Muscle of leg (tissue), 3 donors: ENCODE measurements at regions not wholly inside any gene's neighbourhood (a gene's known extent, or its start where the extent isn't known, plus 50 kb on each side); places are given as distances from the start of the nearest gene placed in this dataset.

Experiments
- DNase-seq: peaks from one replicate; pipeline ENCODE4 v3.0.0; 2013
- H3K27ac ChIP-seq: one replicate; pipeline ENCODE4 v1.5.1; 2013; ENCODE audit warnings: mild to moderate bottlenecking, low read length, control low read depth
- H3K27me3 ChIP-seq: one replicate; pipeline ENCODE4 v1.6.1; 2013; ENCODE audit warnings: low read length; ENCODE audit not compliant: control insufficient read depth, insufficient read depth
- H3K36me3 ChIP-seq: one replicate; pipeline ENCODE4 v1.6.1; 2013; ENCODE audit warnings: low read length; ENCODE audit not compliant: control insufficient read depth, insufficient read depth
- H3K4me1 ChIP-seq: one replicate; pipeline ENCODE4 v1.6.1; 2013; ENCODE audit warnings: low read length; ENCODE audit not compliant: control insufficient read depth, insufficient read depth
- H3K4me3 ChIP-seq: one replicate; pipeline ENCODE4 v1.5.1; 2013; ENCODE audit warnings: low read length, control low read depth
- H3K9me3 ChIP-seq: replicated peaks from 2 replicates; pipeline ENCODE4 v1.6.1; 2013; ENCODE audit warnings: low read depth, low read length; ENCODE audit not compliant: control insufficient read depth
- WGBS: methylation state at CpG from one replicate; pipeline ENCODE4 v1.1.5; 2013; ENCODE audit warnings: missing lambda C conversion rate; ENCODE audit not compliant: insufficient coverage; 5-methylcytosine and 5-hydroxymethylcytosine counted together

DNA sequence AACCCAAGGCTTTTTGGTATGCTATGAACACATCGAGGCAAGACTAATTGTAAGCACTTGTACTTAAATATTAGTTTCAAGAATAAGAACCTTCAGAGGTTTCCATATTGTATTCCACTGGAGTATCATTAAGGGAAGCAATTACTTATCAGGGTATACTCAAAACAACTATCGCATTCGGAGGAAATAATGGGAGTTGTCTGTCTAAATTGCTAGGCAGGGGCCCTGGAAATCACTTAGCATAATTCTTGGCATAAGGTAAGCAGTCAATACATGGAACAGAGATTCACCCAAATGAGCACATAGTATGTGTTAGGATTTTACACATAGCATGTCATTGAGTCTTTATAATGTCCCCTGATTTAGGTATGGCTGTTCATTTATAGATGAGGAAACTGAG lies 249.4 kb downstream of the DHX15 start:
- WGBS = no CpG with 5 or more reads among the region's 3 CpGs
- Histone ChIP-seq H3K36me3 (no peaks in the 10 kb centered on the region), H3K4me3 (no peak overlapping the region), H3K4me1 (peaks cover 5% of the 10 kb centered on the region), H3K27ac (no peak overlapping the region), H3K9me3 (no peaks in the 10 kb centered on the region), H3K27me3 (no peaks in the 10 kb centered on the region)
- DNase-seq = no peak

DNA sequence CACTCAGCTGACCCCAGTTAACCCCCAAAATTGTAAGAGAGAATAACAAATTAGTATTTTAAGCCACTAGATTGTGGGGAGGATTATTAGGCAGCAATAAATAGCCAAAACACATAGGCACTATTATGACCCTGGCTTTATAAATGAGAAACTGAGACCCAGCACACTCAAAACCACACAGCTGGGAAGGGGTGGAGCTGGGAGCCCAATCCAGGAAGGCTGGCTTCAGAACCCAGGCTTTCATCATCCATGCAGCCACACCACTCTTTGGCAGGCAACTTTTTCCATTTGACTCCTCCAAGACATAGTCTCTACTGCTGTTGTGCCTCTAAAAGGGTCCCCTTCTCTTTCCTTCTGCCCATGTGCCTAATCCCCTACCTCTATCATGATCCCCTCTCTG lies 253.8 kb downstream of the DHX15 start:
- H3K4me1 ChIP-seq = peaks cover 5% of the 10 kb centered on the region
- H3K4me3 ChIP-seq = no peak overlapping the region
- no peaks in the 10 kb centered on the region for H3K9me3 ChIP-seq
- DNase-seq = no peak
- no peak overlapping the region for H3K27ac ChIP-seq
- no peaks in the 10 kb centered on the region for H3K27me3 ChIP-seq
- no peaks in the 10 kb centered on the region for H3K36me3 ChIP-seq

DNA sequence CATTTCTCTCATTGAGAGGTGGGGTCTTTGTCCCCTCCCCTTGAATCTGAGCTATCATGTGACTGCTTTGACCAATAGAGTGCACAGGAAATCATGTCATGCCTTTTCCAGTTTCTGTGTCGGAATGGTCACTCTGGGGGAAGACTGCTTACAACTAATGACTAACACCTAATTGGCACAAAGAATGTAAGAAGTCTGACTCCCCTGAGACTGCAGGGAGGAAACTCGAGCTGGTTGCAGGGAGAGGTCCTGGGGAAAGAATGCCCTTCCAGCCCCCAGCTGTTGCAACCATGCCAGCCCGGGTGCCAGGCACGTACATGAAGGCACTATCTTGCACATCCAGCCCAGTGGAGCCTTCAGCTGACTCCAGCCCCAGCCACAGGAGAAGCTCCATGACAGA lies 254.2 kb downstream of the DHX15 start:
- no peaks in the 10 kb centered on the region for H3K27me3 ChIP-seq
- no peaks in the 10 kb centered on the region for H3K9me3 ChIP-seq
- H3K4me1 ChIP-seq = peaks cover 5% of the 10 kb centered on the region
- 37% methylated on average over 3 of the region's 4 CpGs for WGBS
- no peaks in the 10 kb centered on the region for H3K36me3 ChIP-seq
- no peak overlapping the region for H3K4me3 ChIP-seq
- no peak overlapping the region for H3K27ac ChIP-seq
- peak; percentile 11 for DNase-seq

GRCh38 chr4:24328711-24329110 lies 255.6 kb downstream of the DHX15 start:
- H3K36me3 ChIP-seq = no peaks in the 10 kb centered on the region
- no peak for DNase-seq
- 47% methylated on average over 6 of the region's 7 CpGs for WGBS
- no peak overlapping the region for H3K4me3 ChIP-seq
- H3K27ac ChIP-seq = no peak overlapping the region
- H3K27me3 ChIP-seq = no peaks in the 10 kb centered on the region
- H3K9me3 ChIP-seq = no peaks in the 10 kb centered on the region
- H3K4me1 ChIP-seq = peaks cover 5% of the 10 kb centered on the region

DNA sequence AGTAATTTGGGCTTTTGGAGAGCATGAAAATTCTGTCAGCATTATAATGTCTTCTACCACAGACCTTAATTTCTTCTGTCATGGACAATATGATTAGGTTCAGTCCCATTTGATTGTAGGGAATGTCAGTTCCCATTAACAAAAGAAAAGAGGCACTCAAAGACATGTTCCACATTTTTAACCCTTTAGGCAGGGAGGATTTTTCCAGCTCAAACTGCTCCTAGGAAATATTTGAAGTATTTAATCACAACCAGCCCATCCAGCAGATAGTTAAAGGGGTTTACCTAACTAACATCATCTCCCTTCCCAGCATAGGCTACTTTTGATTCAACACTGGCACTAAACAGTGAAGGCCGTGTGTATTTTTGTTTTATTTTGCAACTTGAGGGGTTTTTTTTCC lies 256.0 kb downstream of the DHX15 start:
- Histone ChIP-seq H3K27me3 (no peaks in the 10 kb centered on the region), H3K4me1 (peaks cover 5% of the 10 kb centered on the region), H3K27ac (no peak overlapping the region), H3K9me3 (no peaks in the 10 kb centered on the region), H3K36me3 (no peaks in the 10 kb centered on the region), H3K4me3 (no peak overlapping the region)
- WGBS = no CpG with 5 or more reads among the region's 1 CpG
- DNase-seq = no peak

GRCh38 chr4:24322995-24323394 lies 261.4 kb downstream of the DHX15 start:
- DNase-seq = no peak
- no peaks in the 10 kb centered on the region for H3K4me1 ChIP-seq
- H3K27me3 ChIP-seq = no peaks in the 10 kb centered on the region
- H3K4me3 ChIP-seq = no peak overlapping the region
- no peaks in the 10 kb centered on the region for H3K36me3 ChIP-seq
- no peak overlapping the region for H3K27ac ChIP-seq
- no peaks in the 10 kb centered on the region for H3K9me3 ChIP-seq
- WGBS = 93% methylated on average over 3 of the region's 3 CpGs

DNA sequence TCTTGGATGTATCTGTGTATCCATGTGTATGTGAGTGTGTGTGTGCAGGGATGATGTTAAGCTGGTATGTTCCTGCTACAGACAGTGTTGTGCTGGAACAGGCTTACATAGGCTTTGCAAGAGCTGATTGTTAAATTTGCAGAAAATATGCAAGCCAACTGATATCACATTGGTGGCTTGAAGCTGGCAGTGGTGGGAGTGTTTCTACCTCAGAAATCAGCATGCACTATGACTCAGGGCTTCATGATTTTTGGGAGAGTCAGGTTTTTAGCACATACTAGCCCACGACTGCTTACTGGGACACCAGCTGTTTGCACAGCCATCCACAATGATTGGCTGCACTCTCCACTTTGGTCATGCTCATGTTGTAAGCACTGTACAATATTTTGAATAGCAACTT lies 261.8 kb downstream of the DHX15 start:
- H3K36me3 ChIP-seq = no peaks in the 10 kb centered on the region
- H3K4me1 ChIP-seq = no peaks in the 10 kb centered on the region
- H3K27ac ChIP-seq = no peak overlapping the region
- no peak for DNase-seq
- no CpG with 5 or more reads among the region's 1 CpG for WGBS
- H3K9me3 ChIP-seq = no peaks in the 10 kb centered on the region
- H3K4me3 ChIP-seq = no peak overlapping the region
- H3K27me3 ChIP-seq = no peaks in the 10 kb centered on the region

DNA sequence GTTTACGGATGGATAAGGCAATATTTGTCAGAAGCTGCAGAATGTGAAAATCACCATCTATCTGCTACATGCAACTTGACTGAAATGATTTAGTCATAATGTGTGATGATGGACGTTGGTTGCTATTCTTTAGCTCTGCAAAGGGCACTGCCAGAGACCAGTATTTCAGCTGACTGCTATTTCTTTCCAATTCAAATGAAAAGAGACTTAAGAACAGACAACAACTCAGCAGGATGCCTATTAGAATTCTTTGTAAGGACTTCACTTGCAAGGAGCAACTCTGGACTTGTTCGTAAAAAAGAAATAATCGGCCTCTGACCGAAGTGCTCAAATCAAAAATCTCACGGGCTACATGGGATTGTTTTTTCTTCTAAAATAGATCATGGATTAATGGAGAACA lies 262.7 kb downstream of the DHX15 start:
- H3K36me3 ChIP-seq = no peaks in the 10 kb centered on the region
- WGBS = 80% methylated on average over 1 of the region's 6 CpGs

GRCh38 chr4:24321131-24321530 lies 263.2 kb downstream of the DHX15 start:
- DNase-seq = no peak
- no peaks in the 10 kb centered on the region for H3K27me3 ChIP-seq
- H3K9me3 ChIP-seq = no peaks in the 10 kb centered on the region
- WGBS = no CpG with 5 or more reads among the region's 6 CpGs
- H3K4me3 ChIP-seq = no peak overlapping the region
- no peaks in the 10 kb centered on the region for H3K4me1 ChIP-seq
- no peaks in the 10 kb centered on the region for H3K36me3 ChIP-seq
- no peak overlapping the region for H3K27ac ChIP-seq

More for the DNA sequence above, 262.7 kb downstream of the DHX15 start:
- no peak for DNase-seq
- no peaks in the 10 kb centered on the region for H3K9me3 ChIP-seq
- H3K4me1 ChIP-seq = no peaks in the 10 kb centered on the region
- H3K4me3 ChIP-seq = no peak overlapping the region
- H3K27ac ChIP-seq = no peak overlapping the region
- no peaks in the 10 kb centered on the region for H3K27me3 ChIP-seq

GRCh38 chr4:24319387-24319786 lies 265.0 kb downstream of the DHX15 start:
- Histone ChIP-seq H3K27me3 (no peaks in the 10 kb centered on the region), H3K36me3 (no peaks in the 10 kb centered on the region), H3K4me1 (no peaks in the 10 kb centered on the region), H3K4me3 (no peak overlapping the region), H3K27ac (no peak overlapping the region), H3K9me3 (no peaks in the 10 kb centered on the region)
- no peak for DNase-seq
- WGBS = no CpG with 5 or more reads among the region's 5 CpGs

DNA sequence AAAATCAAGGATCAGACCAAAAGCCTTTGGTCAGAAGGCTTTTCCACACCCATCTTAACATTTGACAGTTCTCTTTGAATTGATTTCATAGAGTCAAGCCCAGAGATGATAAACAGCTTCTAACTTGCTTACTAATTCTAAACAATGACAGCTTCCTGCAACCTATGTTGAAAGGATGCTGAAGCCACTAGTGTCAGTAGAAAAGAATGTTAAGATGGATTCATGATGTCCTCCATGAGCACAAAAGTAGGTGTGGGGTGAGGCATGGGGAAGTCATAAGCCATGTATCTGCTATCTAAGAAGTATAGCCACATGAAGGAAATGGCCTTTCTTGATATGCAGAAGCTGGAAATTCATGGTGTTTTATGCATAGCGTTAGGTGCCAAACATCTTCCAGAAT lies 269.3 kb downstream of the DHX15 start:
- H3K27ac ChIP-seq = no peak overlapping the region
- H3K36me3 ChIP-seq = no peaks in the 10 kb centered on the region
- no peak for DNase-seq
- H3K4me3 ChIP-seq = no peak overlapping the region
- H3K9me3 ChIP-seq = no peaks in the 10 kb centered on the region
- 91% methylated on average over 1 of the region's 1 CpG for WGBS
- H3K27me3 ChIP-seq = no peaks in the 10 kb centered on the region
- H3K4me1 ChIP-seq = no peaks in the 10 kb centered on the region
